OCI-LY3 (cell line): ENCODE measurements at regions not wholly inside any gene's neighbourhood (a gene's known extent, or its start where the extent isn't known, plus 50 kb on each side); places are given as distances from the start of the nearest gene placed in this dataset.
"Not testable (repeated sequence)": the region's sequence is repeated elsewhere in the genome, so short reads cannot be mapped to it uniquely, and the experiment has no call there.

Source experiments
- CTCF ChIP-seq: fragments of 200-600, 300-600 bp; sonication (generic); IDR thresholded peaks from 2 replicates; pipeline ENCODE4 v1.5.1; 2014; ENCODE audit warnings: antibody characterized with exemption, low read length, low read depth
- EZH2phosphoT487 ChIP-seq: fragments of 200-600 bp; shearing (Covaris generic); IDR thresholded peaks from 2 replicates; pipeline ENCODE4 v1.6.1; 2018; ENCODE audit warnings: antibody characterized with exemption, mixed run types, low read depth

GRCh38 chr20:29500738-29501137 lies 1756.7 kb upstream of the DEFB115 start:
- not testable (repeated sequence) for TF ChIP-seq CTCF, EZH2phosphoT487
